ENCODE measurements at regions not wholly inside any gene's neighbourhood (a gene's known extent, or its start where the extent isn't known, plus 50 kb on each side); places are given as distances from the start of the nearest gene placed in this dataset.

DNA sequence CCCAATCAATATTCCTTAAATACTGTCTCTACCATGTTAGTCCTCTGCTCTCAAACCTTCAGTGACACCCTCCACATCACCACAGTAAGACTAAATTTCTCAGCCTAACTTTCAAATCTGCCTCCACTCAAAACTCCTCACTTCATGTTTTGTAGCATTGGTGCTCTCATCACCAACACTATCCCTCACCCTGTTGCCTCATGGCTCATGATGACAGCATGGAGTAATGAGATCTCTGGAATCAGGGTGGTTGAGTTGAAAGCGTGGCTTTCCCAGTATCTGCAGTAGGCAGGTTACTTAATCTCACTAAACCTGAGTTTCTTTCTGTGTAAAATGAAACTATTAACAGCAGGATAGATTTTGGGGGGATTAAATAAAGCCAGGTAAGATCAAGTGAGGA is 621.4 kb downstream of the NYAP2 start:
- TF ChIP-seq, protein P1, sequence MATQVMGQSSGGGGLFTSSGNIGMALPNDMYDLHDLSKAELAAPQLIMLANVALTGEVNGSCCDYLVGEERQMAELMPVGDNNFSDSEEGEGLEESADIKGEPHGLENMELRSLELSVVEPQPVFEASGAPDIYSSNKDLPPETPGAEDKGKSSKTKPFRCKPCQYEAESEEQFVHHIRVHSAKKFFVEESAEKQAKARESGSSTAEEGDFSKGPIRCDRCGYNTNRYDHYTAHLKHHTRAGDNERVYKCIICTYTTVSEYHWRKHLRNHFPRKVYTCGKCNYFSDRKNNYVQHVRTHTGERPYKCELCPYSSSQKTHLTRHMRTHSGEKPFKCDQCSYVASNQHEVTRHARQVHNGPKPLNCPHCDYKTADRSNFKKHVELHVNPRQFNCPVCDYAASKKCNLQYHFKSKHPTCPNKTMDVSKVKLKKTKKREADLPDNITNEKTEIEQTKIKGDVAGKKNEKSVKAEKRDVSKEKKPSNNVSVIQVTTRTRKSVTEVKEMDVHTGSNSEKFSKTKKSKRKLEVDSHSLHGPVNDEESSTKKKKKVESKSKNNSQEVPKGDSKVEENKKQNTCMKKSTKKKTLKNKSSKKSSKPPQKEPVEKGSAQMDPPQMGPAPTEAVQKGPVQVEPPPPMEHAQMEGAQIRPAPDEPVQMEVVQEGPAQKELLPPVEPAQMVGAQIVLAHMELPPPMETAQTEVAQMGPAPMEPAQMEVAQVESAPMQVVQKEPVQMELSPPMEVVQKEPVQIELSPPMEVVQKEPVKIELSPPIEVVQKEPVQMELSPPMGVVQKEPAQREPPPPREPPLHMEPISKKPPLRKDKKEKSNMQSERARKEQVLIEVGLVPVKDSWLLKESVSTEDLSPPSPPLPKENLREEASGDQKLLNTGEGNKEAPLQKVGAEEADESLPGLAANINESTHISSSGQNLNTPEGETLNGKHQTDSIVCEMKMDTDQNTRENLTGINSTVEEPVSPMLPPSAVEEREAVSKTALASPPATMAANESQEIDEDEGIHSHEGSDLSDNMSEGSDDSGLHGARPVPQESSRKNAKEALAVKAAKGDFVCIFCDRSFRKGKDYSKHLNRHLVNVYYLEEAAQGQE (IDR thresholded peaks at IDR 0.05; ENCODE audit: borderline replicate concordance in 1 of 2, low read depth in 1 of 2, low read length in 2 of 2), result no peak
- TF ChIP-seq NCOR1 (IDR thresholded peaks at IDR 0.05; ENCODE audit: borderline replicate concordance, low read length) (no peak), ZNF260 (CRISPR knock-in tag; IDR thresholded peaks at IDR 0.05; ENCODE audit: borderline replicate concordance, low read depth) (no peak), ZBTB8A (CRISPR knock-in tag; IDR thresholded peaks at IDR 0.05; ENCODE audit: borderline replicate concordance, low read depth) (no peak), SUZ12 (IDR thresholded peaks at IDR 0.05; ENCODE audit: low read depth, low read length) (no peak), MAFG (CRISPR knock-in tag; IDR thresholded peaks at IDR 0.05) (no peak), ZNF720 (CRISPR knock-in tag; IDR thresholded peaks at IDR 0.05) (no peak)
- TF ChIP-seq, protein P2, sequence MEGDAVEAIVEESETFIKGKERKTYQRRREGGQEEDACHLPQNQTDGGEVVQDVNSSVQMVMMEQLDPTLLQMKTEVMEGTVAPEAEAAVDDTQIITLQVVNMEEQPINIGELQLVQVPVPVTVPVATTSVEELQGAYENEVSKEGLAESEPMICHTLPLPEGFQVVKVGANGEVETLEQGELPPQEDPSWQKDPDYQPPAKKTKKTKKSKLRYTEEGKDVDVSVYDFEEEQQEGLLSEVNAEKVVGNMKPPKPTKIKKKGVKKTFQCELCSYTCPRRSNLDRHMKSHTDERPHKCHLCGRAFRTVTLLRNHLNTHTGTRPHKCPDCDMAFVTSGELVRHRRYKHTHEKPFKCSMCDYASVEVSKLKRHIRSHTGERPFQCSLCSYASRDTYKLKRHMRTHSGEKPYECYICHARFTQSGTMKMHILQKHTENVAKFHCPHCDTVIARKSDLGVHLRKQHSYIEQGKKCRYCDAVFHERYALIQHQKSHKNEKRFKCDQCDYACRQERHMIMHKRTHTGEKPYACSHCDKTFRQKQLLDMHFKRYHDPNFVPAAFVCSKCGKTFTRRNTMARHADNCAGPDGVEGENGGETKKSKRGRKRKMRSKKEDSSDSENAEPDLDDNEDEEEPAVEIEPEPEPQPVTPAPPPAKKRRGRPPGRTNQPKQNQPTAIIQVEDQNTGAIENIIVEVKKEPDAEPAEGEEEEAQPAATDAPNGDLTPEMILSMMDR (CRISPR knock-in tag; IDR thresholded peaks at IDR 0.05), result no peak
